ENCODE measurements at regions not wholly inside any gene's neighbourhood (a gene's known extent, or its start where the extent isn't known, plus 50 kb on each side); places are given as distances from the start of the nearest gene placed in this dataset.

GRCh38 chr6:97816526-97816925, 533.5 kb upstream of the MMS22L start:
- no peak for DNase-seq (ENCODE audit: insufficient read length, low spot score)
- no peak for FAIRE-seq
- TF ChIP-seq CTCF (IDR thresholded peaks at IDR 0.05; ENCODE audit: insufficient read depth, missing control alignments): no peak

DNA sequence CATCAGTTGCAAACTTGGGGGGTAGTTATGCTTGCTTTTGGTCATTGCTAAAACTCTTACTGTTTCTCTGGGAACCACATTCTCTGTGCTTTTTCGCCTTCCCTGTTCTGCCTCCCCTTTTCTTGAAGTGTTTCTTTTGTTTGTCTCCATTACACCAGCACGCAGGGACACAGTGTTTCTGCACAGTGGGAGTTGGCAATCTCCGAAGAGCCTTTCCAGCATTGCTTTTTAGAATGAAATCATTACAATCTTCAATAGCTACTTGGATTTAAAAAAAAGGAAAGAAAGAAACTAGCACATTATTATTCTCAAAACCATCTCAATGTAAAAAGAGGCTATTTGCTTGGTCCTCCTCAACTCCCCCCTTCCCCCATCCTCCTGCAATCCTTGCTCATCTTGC, 536.7 kb upstream of the MMS22L start:
- no peak for DNase-seq (ENCODE audit: insufficient read length, low spot score)
- FAIRE-seq: no peak

DNA sequence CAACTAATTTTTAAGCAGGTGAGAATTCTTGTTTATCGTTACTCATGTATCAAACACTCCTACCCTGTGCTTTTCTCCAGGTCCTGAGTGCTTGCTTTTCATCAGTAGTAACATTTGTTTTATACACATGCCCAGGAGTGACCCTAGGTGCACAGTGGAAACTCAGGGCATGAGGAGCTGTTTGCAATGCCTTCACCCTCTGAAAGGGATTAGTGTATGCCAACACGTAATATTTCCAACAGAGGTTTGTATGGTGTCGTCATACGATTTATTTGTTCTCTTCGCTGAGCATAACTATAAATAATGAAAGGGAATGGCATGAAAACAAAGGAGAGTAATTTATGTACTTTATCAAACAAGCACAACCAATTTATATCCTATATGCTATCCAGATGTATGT, 537.4 kb upstream of the MMS22L start:
- DNase-seq (ENCODE audit: insufficient read length, low spot score) (no peak), FAIRE-seq (no peak)
- TF ChIP-seq CTCF (IDR thresholded peaks at IDR 0.05; ENCODE audit: insufficient read depth, missing control alignments): no peak

More for the DNA sequence above, 536.7 kb upstream of the MMS22L start:
- TF ChIP-seq CTCF (IDR thresholded peaks at IDR 0.05; ENCODE audit: insufficient read depth, missing control alignments): no peak

- FAIRE-seq (no peak), DNase-seq (ENCODE audit: insufficient read length, low spot score) (no peak)
- no peak for TF ChIP-seq CTCF (IDR thresholded peaks at IDR 0.05; ENCODE audit: insufficient read depth, missing control alignments)
Observed at GRCh38 chr6:97822632-97823031, 539.6 kb upstream of the MMS22L start.

GRCh38 chr6:97841763-97842162, 558.7 kb upstream of the MMS22L start:
- FAIRE-seq (no peak), DNase-seq (ENCODE audit: insufficient read length, low spot score) (no peak)
- TF ChIP-seq CTCF (IDR thresholded peaks at IDR 0.05; ENCODE audit: insufficient read depth, missing control alignments): no peak

DNA sequence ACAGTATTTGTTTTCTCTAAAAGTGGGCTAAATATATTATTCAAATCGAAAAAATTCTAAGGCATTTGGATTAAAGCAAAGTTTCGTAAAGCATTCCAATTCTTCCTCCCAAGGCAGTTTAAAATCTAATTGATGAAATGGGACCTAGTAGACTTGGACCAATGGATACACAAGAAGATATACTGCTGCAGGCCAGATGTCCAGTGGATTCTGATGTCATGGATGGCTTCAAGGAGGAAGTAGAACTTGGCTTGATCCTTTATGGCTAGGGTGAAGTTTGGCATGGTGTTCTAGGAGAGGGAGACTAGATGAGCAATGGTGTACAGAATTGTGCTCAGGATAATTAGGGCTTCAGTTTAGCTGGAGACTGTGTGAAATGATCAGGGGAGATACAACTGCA, 559.5 kb upstream of the MMS22L start:
- TF ChIP-seq CTCF (IDR thresholded peaks at IDR 0.05; ENCODE audit: insufficient read depth, missing control alignments): no peak
- FAIRE-seq: no peak
- no peak for DNase-seq (ENCODE audit: insufficient read length, low spot score)

GRCh38 chr6:97849390-97849789, 566.4 kb upstream of the MMS22L start:
- no peak for TF ChIP-seq CTCF (IDR thresholded peaks at IDR 0.05; ENCODE audit: insufficient read depth, missing control alignments)
- no peak for DNase-seq (ENCODE audit: insufficient read length, low spot score)
- FAIRE-seq: no peak
